Stimulated activated CD8-positive, alpha-beta memory T cell treated with anti-CD3 and anti-CD28 coated beads, Interleukin-15, amount 100 ng/mL, for 4 hours (primary cell): ENCODE measurements at regions not wholly inside any gene's neighbourhood (a gene's known extent, or its start where the extent isn't known, plus 50 kb on each side); places are given as distances from the start of the nearest gene placed in this dataset.

Experiments
- DNase-seq, 2 donors: peaks; one replicate each; pipeline ENCODE4 v3.0.0-alpha.2; 2020; ENCODE audit warnings: low read depth in 2 of 2

DNA sequence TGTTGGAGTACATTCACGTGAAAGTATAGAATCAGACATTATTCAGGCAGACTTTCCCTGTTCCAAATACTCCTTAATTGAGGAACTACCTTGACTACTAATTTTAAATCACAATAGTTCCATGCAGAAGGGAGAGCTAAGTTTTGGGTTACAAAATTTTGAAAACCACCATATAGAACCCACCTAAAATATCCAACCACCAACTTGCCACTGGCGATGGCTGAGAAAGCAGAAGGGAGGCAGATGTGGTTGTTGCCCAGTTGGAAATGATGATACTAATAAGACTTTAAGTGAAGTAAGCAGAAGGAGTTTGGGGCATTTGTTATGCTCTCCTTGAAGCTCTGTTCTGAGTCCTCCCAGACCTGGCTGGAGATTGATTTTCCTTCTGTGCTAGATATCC lies 190.7 kb downstream of the HLX start:
- DNase-seq: no peak

DNA sequence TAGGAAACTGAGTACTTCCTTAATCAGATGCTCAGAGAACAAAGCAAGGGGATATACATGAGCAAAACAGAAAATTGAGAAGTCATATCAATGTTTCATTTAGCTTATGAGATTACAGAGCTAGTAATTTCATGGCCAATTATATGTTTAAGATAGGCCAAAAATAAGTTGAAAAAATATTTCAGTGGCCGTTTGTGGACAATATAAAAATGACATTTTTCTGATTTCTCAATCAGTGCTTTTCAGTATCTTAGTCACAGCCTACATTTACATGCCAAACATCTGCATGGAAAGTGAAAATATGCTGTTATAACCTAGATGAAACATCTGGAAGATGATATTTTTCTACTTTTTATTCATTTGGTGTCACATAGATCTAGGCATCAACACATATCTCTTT lies 192.5 kb downstream of the HLX start:
- DNase-seq: no peak

DNA sequence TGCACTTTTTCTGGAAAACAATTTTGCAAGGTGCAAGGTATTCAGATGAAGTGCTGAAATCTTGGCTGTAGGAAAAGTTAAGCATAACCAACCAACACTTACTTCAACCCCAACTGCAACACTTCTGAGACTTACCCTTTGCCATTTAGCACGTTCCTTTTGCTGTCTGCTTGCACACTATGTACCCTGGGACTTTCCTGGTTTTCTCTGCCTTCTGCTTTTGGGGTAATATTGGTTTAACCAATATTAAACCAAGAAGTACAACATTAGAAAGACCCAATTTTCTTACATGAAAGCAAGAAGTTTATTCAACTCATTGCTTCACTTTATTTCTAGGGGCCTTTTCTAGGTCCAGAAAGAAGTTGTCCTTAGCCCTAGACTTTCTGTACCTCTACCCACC lies 193.0 kb downstream of the HLX start:
- no peak for DNase-seq

DNA sequence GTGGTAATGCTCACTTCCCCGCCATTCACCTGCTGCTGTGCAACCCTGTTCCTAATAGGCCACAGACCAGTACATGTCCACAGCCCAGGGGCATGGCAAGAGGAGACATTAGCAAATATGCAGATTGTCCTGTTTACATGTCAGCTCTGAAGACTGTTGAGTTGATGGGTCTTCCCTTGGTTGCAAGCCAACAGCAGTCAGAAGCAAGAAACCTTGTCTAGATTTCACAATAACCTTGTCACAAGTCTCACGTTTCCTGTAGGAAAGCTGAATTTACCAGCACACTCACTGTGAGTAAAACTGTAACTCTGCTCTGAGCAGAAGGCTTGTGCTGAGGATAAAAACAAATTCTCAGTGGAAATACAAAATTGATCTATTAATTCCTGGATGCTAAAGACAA lies 195.1 kb downstream of the HLX start:
- DNase-seq: no peak

DNA sequence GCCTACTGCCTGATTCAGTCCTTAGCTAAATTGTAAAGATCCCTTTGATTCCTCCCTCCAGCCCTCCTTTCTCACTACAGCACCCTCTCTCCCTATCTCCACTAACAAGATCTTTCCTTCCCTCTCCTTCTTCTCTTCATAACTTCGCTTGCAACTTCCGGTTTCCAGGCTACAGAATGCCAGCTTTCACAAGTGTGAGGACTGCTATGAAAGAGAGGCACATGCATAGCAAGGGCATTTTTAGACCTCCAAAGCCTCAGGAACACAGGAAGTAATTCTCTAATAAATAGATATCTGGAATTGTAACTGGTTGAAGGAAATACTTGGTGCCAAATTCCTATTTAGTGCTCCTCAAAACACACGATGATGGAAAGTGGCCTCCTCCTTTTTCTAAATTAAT lies 196.7 kb downstream of the HLX start:
- DNase-seq: no peak

DNA sequence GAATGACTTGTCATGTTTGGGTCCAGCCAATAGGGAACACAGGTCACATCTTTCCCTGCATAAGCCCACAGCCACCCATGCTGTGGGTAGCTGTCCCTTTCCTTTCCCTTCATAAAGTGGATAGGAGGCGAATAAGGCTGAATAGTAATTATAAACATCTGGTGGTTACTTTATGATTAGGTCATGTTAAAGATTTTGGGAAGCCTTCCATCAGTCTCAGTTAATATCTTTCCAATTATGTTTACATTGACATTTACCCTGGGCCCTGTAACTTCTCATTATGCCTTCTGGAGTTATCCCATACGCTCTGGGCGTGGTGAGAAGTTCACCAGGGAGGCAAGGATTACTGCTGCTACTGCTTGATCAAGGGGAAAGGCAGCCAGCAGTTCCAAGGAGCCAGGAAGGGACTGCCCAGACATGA lies 197.2 kb downstream of the HLX start:
- no peak for DNase-seq

DNA sequence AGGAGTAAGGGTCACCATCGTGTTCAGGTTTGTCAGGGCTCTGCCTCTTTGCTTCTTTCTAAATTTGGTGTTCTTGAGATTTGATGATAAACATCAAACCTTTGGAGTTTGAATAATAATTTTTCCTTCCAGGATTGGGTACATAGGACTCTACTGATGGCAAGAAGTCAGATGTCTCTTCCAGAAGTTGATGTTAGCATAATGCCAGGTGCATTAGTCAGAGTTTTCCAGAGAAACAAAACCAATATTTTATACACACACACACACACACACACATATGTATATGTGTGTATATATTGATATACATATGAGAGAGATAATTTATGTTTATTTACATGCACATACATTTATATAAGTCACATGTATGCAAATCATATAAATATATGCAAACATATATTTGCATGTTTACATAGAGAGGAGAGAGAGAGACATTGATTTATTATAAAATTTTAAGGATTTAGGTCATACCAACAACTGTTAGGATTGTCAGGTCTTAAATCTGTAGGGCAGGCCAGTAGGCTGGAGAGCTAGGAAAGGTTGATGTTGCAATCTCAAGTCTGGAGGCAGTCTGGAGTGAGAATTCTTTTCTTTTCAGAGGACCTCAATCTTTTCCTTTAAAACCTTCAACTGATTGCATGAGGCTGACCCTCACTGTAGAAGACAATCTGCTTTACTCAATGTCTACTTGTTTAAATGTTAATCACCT lies 199.2 kb downstream of the HLX start:
- DNase-seq: no peak

DNA sequence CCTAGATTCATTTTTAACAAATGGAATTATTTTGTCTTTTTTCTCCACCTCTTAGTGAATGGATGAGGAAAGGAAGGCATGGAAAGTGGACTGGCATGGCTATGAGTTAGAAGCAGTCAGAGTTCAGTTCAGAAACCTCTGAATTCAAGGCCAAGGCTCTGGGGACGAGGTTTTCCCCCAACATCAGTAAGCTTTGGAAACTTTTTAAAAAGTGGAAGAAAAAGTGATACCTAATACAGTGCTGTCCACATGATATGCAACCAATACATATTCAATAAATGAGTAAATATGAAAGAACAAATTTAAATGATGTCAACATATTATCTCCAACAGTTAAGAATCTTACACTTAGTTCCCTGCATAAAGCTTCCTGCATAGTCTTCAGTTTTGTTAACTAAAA lies 204.7 kb downstream of the HLX start:
- no peak for DNase-seq

DNA sequence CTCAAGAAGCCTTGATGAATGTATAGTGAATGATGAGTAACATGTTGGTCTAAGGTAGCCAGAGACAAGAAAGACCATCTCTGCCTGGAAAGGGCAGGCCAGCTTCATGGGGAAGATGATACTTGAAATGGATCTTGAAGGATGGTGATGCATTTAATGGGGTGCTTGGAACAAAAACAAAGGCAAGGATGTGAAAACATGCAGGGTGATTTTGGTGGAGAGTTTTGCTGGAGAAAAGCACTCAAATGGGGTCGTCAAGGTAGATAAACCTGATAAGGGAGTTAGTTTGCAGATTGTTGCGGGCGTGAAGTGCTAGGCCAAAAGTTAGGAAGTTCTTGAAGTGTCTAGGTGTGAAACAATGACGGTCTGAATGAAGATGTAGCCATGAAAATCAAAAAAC lies 205.4 kb downstream of the HLX start:
- no peak for DNase-seq

DNA sequence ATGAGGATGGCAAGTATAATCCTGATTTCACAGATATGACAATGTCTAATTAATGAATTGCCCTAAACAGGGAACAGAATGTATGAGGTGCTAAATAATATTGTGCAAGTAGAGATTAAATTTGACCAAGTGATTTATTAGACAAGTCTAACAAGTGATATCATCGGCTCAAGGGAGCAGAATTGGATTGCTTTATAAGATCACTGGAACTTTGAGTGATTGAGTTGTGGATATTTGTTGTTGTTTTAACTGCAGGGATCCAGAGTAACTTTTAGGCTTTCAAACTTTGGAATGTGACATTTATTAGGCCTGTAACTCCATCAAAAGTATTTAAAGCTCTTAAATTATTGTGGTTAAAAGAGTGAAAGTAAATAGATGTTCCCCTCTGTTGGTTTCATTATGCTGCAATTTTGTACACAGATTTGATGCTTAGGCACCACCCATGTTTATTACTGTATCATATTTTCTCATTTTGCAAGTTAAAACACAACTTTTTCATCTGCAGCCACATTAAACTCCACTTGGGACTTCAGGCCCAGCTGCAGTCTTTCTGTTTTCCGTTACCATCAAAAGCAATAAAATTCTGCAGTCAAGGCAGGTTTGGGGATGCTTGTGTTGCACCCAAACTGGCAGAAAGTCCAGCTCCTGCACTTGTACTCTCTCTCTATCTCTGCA lies 206.6 kb downstream of the HLX start:
- DNase-seq: no peak

DNA sequence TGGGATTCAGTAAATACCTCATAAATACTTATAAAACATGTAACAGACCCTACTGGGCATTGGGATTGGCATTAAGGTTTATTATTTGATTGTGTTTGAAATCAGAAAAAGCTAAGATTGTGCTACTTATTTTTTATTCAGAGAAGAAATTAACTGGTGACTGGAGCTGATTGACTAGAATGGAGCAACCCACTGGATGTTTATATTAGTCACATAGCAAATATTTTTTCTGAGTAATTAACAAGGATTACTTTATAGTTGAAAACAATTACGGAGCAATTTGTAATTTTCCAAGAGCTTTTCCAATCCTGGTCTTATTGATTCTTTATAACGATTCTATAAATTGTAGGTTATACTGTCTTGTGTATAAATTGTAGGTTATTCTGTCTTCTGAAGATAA lies 208.7 kb downstream of the HLX start:
- no peak for DNase-seq

DNA sequence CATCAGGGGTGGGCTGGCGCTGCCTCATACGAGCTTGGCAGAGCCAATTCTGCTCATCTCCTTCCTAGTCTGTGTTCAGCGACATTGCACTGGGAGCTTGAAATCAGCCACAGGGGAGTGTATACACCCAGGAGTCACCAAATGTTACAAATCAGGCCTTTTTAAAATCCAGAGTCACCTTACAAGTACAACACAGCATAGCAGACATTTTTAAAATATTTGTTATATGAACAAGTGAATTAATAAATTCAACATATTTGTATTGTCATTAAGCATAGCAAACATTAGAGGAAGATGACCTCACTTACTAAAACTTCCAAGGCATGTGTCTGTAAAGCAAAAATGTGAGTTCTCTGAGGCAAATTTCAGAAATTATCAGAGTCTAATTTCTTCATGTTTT lies 210.0 kb downstream of the HLX start:
- no peak for DNase-seq

DNA sequence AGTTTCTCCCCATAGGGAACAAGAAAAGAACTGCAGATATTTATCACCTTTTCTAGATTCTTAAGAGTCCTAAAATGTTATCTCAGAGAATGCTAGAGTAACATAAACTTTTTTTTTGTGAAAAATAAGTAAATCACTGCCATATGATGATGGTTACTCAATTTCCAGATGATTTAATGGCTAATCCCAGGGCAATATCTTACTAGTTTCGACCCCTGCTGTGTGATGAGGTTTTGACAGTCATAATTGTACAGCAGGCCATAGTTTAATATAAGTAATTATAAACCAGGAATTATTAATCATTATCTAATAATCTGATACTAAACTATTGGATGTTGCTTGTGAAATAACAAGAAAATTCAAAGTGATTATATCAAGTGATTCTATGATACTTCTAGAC lies 210.6 kb downstream of the HLX start:
- no peak for DNase-seq

DNA sequence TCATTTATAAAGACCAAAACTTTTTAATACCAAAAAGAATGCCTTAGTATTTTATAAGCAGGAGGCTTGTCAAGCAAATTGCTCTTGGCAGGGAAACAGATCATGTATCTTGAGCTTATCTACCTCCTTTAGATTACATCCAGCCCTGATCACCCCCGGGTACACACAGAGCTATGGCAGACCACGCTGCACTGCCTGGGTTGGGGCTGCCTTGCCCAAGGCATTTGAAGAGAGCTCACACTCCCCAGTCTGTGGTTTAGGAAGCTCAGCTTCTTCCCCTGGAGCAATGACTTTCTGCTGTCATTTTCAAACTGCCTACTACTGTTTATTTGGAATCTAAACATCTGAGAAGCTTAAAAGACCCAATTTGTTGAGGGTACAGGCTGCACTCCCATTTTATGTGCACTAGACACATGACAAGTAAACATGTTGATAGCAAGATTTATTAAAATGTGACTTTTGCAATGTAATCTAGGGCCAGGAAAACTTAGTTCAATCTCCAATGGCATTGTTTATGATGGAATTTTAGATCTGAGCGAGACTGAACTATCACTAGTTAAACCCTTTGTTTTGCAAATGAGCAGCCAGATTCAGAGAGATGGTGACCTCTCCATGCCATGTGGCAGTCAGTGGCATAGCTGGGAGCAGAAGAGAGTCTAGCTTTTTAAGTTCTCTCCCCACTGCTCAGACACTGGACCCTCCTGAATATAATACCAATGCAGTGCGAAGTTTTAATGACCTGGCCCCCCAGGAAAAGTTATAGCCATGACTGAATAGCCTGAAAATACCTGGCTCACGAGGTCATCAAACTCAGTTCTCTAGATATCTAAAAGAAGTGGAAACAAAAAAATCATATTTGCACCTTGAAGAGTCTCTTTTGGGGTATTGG lies 214.9 kb downstream of the HLX start:
- DNase-seq: no peak

DNA sequence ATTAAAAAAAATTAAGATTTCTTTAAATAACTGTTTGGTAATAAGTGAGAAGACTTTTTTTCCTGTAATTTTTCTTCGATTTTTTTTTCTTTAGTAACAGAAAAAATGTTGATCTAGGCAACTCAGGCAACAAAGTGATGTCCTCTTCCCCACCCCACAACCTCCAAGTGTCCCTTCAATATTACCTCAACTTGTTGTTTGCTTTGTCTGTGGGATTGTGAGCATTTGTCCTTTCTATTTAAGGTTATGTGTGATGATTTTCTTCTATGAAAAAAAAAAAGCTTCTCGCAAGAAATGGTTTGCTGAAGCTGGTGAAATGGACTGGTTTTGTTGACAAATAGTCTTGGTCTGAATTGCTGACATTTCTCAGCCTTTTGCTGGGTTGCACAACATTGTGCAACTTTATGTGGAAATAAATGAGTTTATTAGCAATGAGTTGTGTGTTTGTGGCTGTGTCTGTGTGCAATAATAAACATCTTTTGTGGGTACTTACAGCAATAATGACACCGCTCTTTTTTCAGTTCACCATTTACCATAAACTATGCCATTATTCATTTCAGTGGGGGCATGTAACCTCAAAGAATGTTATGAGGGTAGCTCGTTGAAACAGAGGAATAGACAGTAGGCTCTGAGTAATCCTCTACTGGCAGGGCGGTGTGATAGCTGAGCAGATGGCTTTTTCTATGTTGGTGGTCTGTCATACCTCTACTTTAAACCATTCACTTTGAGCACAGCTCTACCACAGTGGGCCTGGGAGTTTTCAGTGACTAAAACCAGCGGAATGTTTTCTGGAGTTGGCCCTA lies 218.4 kb downstream of the HLX start:
- DNase-seq: no peak

DNA sequence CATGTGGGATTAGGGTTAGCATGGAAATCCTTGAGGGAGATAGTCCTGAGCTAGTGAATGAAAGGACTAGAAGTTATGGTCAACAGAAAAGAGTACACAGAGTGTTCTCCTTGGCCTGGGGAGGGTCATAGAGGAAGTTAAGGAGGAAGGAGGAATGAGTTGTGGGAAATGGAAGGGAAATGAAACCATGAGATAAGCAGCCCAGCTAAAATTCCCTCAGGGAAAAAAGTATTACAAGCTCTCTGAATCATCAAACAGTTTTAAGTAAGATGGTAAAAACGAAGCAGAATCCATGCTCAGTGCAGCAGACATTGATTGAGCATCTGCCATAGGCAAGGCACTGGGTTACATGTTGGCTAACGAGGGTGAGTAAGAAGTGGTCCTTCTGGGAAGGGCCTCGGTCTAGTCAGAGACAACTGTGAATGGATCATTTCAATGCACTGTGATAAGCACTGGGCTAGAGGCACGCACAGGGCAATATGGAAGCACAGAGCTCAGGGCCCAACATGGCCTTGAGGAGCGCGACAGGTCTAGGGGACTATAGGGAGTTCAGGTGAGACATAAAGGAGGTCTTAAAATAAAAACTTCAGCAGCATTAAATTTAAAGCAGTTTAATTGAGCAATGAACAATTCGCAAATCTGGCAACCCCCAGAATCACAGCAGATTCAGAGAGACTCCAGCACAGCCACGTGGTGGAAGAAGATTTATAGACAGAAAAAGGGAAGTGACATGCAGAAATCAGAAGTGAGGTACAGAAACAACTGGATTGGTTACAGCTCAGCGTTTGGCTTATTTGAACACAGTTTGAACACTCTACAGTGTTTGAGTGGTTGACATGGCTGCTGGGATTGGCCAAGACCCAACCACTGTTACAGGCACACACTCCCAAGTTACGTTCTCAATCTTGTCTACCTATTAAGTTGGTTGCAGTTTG lies 219.5 kb downstream of the HLX start:
- DNase-seq: no peak

DNA sequence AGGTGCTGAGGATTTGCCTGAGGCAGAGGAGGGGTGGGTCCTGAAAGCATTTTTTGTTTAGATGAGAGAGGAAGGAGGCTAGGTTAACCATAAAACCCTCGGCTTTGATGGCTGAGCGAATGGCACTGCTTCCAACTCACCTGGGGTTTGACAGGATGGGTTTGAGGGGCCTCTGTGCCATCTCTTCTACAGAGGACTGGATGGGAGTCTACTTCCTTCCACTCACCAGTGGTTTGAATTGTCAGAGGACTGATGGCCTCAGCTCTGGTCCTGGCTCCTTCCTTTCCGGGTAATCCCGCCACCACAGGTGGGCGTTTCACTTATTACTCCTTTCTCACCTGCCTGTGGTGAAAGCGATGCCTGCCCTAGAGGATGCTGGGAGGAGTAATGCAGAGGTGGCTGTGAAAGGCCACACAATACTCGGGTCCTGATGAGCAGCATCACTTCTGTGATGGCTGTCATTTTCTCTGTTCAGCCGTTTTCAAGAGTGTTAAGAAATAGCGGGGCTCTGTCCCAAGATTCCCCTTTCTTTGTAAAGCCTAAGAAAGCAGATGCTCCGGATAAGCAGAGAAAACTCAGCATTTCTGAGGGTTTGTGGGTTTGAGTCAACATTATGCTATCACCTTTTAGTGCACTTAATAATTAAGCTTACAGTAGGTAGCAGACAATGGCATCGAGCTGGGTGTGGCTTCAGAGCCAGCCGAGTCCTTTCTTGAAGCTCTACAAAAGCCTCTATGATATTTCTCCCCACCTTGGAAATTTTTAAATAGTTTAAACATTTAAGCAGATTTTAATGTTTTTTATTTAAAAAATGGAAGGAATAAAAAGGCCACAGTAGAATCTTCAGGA lies 220.7 kb downstream of the HLX start:
- no peak for DNase-seq

DNA sequence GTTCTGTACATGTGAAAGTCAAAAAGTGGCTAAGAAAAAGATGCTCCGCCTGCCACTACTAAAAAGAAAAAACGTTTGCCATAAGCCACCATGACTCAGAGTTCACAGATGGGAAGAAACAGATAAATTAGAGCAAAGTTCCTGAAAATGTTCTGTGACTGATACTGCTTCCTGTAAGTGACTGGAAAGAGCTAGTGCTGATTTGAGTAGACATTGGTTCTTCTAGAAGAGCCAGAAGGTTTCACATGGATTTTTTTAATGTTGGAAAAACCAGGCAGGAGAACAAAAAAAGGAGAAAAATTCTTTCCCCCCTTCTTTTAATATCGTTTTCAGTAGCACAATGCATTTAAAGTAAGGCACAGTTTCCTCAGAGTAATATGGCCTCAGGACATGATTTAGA lies 221.4 kb downstream of the HLX start:
- DNase-seq: no peak

DNA sequence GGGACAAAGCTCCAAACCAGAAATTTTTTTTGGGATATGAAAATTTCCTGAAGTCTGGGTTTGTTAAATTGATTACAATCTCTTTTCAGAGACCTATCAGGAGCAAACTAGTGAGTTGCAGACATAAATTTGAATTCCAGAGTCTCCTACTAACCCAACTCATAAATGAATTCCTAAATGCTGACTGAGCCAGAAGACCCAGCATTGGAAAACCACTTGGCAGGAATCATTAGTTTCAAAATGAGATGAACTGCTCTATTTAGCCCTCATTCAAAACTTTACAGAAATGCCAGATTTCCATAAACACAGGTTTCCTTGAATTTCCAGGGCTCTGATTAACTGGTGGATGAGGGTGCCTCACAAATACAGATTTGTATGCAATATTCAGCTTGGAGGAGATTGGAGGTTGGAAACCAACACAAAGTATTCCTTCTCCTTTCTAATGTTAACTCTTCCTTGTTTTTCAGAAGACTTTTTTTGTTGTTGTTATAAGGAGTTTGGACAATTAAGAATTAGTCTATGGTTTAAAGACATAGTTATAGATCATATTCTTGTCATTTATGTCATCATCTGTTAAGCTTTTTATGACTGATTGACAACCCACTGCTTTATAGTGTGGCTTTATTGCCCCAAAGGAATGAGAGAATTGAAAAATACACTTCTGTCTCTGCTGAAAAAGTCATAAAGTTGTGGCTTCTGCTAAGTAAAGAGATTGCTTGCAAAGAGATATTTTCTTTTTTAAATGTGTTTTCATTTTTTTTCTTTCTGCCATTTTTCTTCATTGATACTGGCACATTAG lies 222.8 kb downstream of the HLX start:
- DNase-seq: no peak
